Neural cell (in vitro differentiated cells): ENCODE measurements at regions not wholly inside any gene's neighbourhood (a gene's known extent, or its start where the extent isn't known, plus 50 kb on each side); places are given as distances from the start of the nearest gene placed in this dataset.

Experiments
- H2AFZ ChIP-seq: fragments of 200-600, 300-800 bp; sonication (generic), shearing (Covaris generic); 2 replicates; pipeline ENCODE4 v1.6.0; 2014; ENCODE audit warnings: low read depth, mild to moderate bottlenecking, antibody characterized with exemption, low read length, moderate library complexity
- H3F3A ChIP-seq: fragments of 200-600 bp; shearing (Covaris generic); 2 replicates; pipeline ENCODE4 v1.6.1; 2016; ENCODE audit warnings: mild to moderate bottlenecking, moderate library complexity, mixed read lengths, antibody characterized with exemption, low read length; ENCODE audit not compliant: insufficient read depth, poor library complexity, severe bottlenecking
- H3K27ac ChIP-seq: fragments of 200-600, 300-800 bp; sonication (generic), shearing (Covaris generic); 2 replicates; pipeline ENCODE4 v1.5.1; 2014; ENCODE audit warnings: mild to moderate bottlenecking, low read length, moderate library complexity
- H3K27me3 ChIP-seq: fragments of 300-800, 200-600 bp; sonication (generic), shearing (Covaris generic); 2 replicates; pipeline ENCODE4 v1.6.0; 2014; ENCODE audit warnings: mild to moderate bottlenecking, low read depth, low read length, moderate library complexity; ENCODE audit not compliant: insufficient read depth
- H3K36me3 ChIP-seq: fragments of 300-800, 200-600 bp; sonication (generic), shearing (Covaris generic); 2 replicates; pipeline ENCODE4 v1.5.1; 2014; ENCODE audit warnings: mild to moderate bottlenecking, antibody characterized with exemption, low read length, moderate library complexity; ENCODE audit not compliant: insufficient read depth
- H3K4me2 ChIP-seq: fragments of 300-800, 200-600 bp; sonication (generic), shearing (Covaris generic); 2 replicates; pipeline ENCODE4 v1.6.0; 2014; ENCODE audit warnings: mild to moderate bottlenecking, low read length
- H3K4me3 ChIP-seq: fragments of 300-800, 200-600 bp; sonication (generic), shearing (Covaris generic); 2 replicates; pipeline ENCODE4 v1.5.1; 2014; ENCODE audit warnings: mild to moderate bottlenecking, low read length, moderate library complexity
- H3K79me2 ChIP-seq: fragments of 200-600 bp; shearing (Covaris generic); replicated peaks from 2 replicates; pipeline ENCODE4 v1.6.0; 2014; ENCODE audit warnings: mild to moderate bottlenecking, low read length, moderate library complexity; ENCODE audit not compliant: insufficient read depth
- H3K9ac ChIP-seq: fragments of 300-800, 200-600 bp; sonication (generic), shearing (Covaris generic); 2 replicates; pipeline ENCODE4 v1.6.1; 2016; ENCODE audit warnings: mild to moderate bottlenecking, low read length, mixed read lengths
- H3K9me2 ChIP-seq: fragments of 200-600 bp; shearing (Covaris generic); 2 replicates; pipeline ENCODE4 v1.6.1; 2016; ENCODE audit warnings: mild to moderate bottlenecking, low read length, mixed read lengths; ENCODE audit not compliant: insufficient read depth
- H3K9me3 ChIP-seq: fragments of 200-600, 300-800 bp; sonication (generic), shearing (Covaris generic); 2 replicates; pipeline ENCODE4 v1.6.1; 2016; ENCODE audit warnings: mild to moderate bottlenecking, mixed run types, low read length, moderate library complexity, mixed read lengths
- H4K20me1 ChIP-seq: fragments of 200-600 bp; shearing (Covaris generic); 2 replicates; pipeline ENCODE4 v1.6.1; 2016; ENCODE audit warnings: mild to moderate bottlenecking, mixed run types; ENCODE audit not compliant: insufficient read depth
- CTCF ChIP-seq: fragments of 450-650 bp; IDR thresholded peaks from 2 replicates; pipeline ENCODE4 v1.5.1; 2014; ENCODE audit warnings: antibody characterized with exemption, mild to moderate bottlenecking, moderate library complexity; ENCODE audit not compliant: poor library complexity, severe bottlenecking
- EZH2 ChIP-seq: fragments of 200-600, 300-800 bp; shearing (Covaris generic), sonication (generic); IDR thresholded peaks from 2 replicates; pipeline ENCODE4 v1.6.1; 2014; ENCODE audit warnings: antibody characterized with exemption, low read length, borderline replicate concordance, mild to moderate bottlenecking; ENCODE audit not compliant: insufficient read depth, poor library complexity, severe bottlenecking
- MXI1 ChIP-seq: fragments of 450-650 bp; conservative IDR thresholded peaks from 2 replicates; pipeline ENCODE4 v1.6.1; 2014; ENCODE audit warnings: antibody characterized with exemption, mild to moderate bottlenecking; ENCODE audit not compliant: poor library complexity, severe bottlenecking
- RAD21 ChIP-seq: fragments of 450-650 bp; conservative IDR thresholded peaks from 2 replicates; pipeline ENCODE4 v1.6.1; 2014; ENCODE audit warnings: antibody characterized with exemption, mild to moderate bottlenecking, moderate library complexity
- REST ChIP-seq: IDR thresholded peaks from 2 replicates; pipeline ENCODE4 v1.6.1; 2012; ENCODE audit warnings: borderline replicate concordance
- SMC3 ChIP-seq: fragments of 450-650 bp; conservative IDR thresholded peaks from 2 replicates; pipeline ENCODE4 v1.6.1; 2014; ENCODE audit warnings: antibody characterized with exemption, mild to moderate bottlenecking, moderate library complexity; ENCODE audit not compliant: poor library complexity
- TAF1 ChIP-seq: IDR thresholded peaks from 2 replicates; pipeline ENCODE4 v1.6.1; 2012; ENCODE audit warnings: low read depth

DNA sequence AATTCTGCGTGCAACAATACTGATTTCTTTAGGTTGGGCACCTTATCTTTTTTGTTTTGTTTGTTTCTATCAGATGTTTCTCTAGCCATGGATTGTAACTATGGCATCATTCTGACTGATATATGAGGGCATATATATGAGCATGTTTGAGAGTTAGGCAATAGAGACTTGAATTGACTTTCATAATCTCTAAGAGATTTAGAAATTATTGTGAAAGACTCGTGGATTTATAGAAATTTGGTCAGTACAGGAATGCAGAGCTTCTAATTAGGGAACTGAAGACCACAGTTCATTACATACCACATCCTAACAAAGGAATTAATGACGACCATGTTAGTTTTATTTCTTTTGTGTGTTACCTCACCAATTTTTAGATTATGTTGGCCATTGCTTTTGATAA lies 546.0 kb upstream of the GRAMD2B start:
- Histone ChIP-seq H3K9me2 (no peaks in the 10 kb centered on the region), H3K36me3 (no peaks in the 10 kb centered on the region), H3K27ac (no peak overlapping the region), H2AFZ (no peak overlapping the region), H3F3A (no peaks in the 10 kb centered on the region), H3K9me3 (no peaks in the 10 kb centered on the region), H3K27me3 (no peaks in the 10 kb centered on the region), H3K79me2 (no peaks in the 10 kb centered on the region), H3K4me3 (no peak overlapping the region), H3K9ac (no peak overlapping the region), H3K4me2 (no peak overlapping the region), H4K20me1 (no peaks in the 10 kb centered on the region)
- TF ChIP-seq RAD21 (no peak), SMC3 (no peak), REST (no peak)

GRCh38 chr5:125882061-125882460 lies 541.1 kb upstream of the GRAMD2B start:
- Histone ChIP-seq H3K27me3 (no peaks in the 10 kb centered on the region), H3K79me2 (no peaks in the 10 kb centered on the region), H2AFZ (no peak overlapping the region), H3K27ac (no peak overlapping the region), H3F3A (no peaks in the 10 kb centered on the region), H3K9ac (no peak overlapping the region), H4K20me1 (no peaks in the 10 kb centered on the region), H3K4me3 (no peak overlapping the region), H3K4me2 (no peak overlapping the region), H3K9me2 (no peaks in the 10 kb centered on the region), H3K9me3 (no peaks in the 10 kb centered on the region), H3K36me3 (no peaks in the 10 kb centered on the region)
- TF ChIP-seq EZH2 (no peak), RAD21 (no peak), REST (no peak), MXI1 (no peak), TAF1 (no peak), CTCF (no peak)
